Mesendoderm (in vitro differentiated cells): ENCODE measurements at regions not wholly inside any gene's neighbourhood (a gene's known extent, or its start where the extent isn't known, plus 50 kb on each side); places are given as distances from the start of the nearest gene placed in this dataset.
A peak's percentile ranks its signal among the peaks of the same experiment; 100 is the strongest.
"Not testable (repeated sequence)": the region's sequence is repeated elsewhere in the genome, so short reads cannot be mapped to it uniquely, and the experiment has no call there.

Experiments used
- DNase-seq: peaks from one replicate; pipeline ENCODE4 v3.0.0; 2013
- H2AK5ac ChIP-seq: 2 replicates; pipeline ENCODE4 v1.6.1; 2013; ENCODE audit warnings: low read length, inconsistent platforms
- H2BK120ac ChIP-seq: 2 replicates; pipeline ENCODE4 v1.6.1; 2013; ENCODE audit warnings: low read depth, mild to moderate bottlenecking, low read length, moderate library complexity, mixed read lengths
- H2BK15ac ChIP-seq: replicated peaks from 2 replicates; pipeline ENCODE4 v1.6.1; 2013; ENCODE audit warnings: low read depth, mild to moderate bottlenecking, moderate library complexity
- H2BK5ac ChIP-seq: 2 replicates; pipeline ENCODE4 v1.6.1; 2013; ENCODE audit warnings: low read length, inconsistent platforms
- H3K18ac ChIP-seq: 2 replicates; pipeline ENCODE4 v1.6.1; 2013; ENCODE audit warnings: mild to moderate bottlenecking, low read length, mixed read lengths
- H3K23ac ChIP-seq: one replicate; pipeline ENCODE4 v1.6.1; 2013; ENCODE audit warnings: low read length
- H3K27ac ChIP-seq: 2 replicates; pipeline ENCODE4 v1.5.1; 2013; ENCODE audit warnings: low read depth, mild to moderate bottlenecking, inconsistent platforms, low read length, moderate library complexity
- H3K27me3 ChIP-seq: 2 replicates; pipeline ENCODE4 v1.6.1; 2013; ENCODE audit warnings: low read length, control low read depth, mild to moderate bottlenecking, inconsistent platforms; ENCODE audit not compliant: insufficient read depth, poor library complexity
- H3K36me3 ChIP-seq: 2 replicates; pipeline ENCODE4 v1.6.1; 2013; ENCODE audit warnings: low read length, inconsistent platforms; ENCODE audit not compliant: control insufficient read depth, insufficient read depth
- H3K4ac ChIP-seq: one replicate; pipeline ENCODE4 v1.6.1; 2013; ENCODE audit warnings: low read depth, mild to moderate bottlenecking, low read length, moderate library complexity
- H3K4me1 ChIP-seq: 2 replicates; pipeline ENCODE4 v1.6.1; 2013; ENCODE audit warnings: low read depth, low read length, inconsistent platforms; ENCODE audit not compliant: control insufficient read depth
- H3K4me2 ChIP-seq: 2 replicates; pipeline ENCODE4 v1.6.1; 2013; ENCODE audit warnings: low read length
- H3K4me3 ChIP-seq: 2 replicates; pipeline ENCODE4 v1.5.1; 2013; ENCODE audit warnings: mild to moderate bottlenecking, low read length
- H3K56ac ChIP-seq: one replicate; pipeline ENCODE4 v1.6.1; 2013; ENCODE audit warnings: low read length
- H3K79me1 ChIP-seq: 2 replicates; pipeline ENCODE4 v1.6.1; 2013; ENCODE audit warnings: low read length, inconsistent platforms
- H3K79me2 ChIP-seq: 2 replicates; pipeline ENCODE4 v1.6.1; 2013; ENCODE audit warnings: mild to moderate bottlenecking, low read length; ENCODE audit not compliant: control insufficient read depth, insufficient read depth
- H3K9ac ChIP-seq: 2 replicates; pipeline ENCODE4 v1.6.1; 2013; ENCODE audit warnings: low read length, inconsistent platforms
- H4K5ac ChIP-seq: one replicate; pipeline ENCODE4 v1.6.1; 2013; ENCODE audit warnings: low read length
- H4K8ac ChIP-seq: one replicate; pipeline ENCODE4 v1.6.1; 2013; ENCODE audit warnings: low read depth, mild to moderate bottlenecking, control low read depth, low read length, moderate library complexity
- WGBS: extraction: QIAGEN DNeasy Blood & Tissue Kit; methylation state at CpG from one replicate; pipeline ENCODE4 v1.1.7; 2013; ENCODE audit warnings: low lambda C conversion rate, missing lambda C conversion rate; ENCODE audit not compliant: insufficient coverage; ENCODE audit errors: extremely low coverage; 5-methylcytosine and 5-hydroxymethylcytosine counted together

DNA sequence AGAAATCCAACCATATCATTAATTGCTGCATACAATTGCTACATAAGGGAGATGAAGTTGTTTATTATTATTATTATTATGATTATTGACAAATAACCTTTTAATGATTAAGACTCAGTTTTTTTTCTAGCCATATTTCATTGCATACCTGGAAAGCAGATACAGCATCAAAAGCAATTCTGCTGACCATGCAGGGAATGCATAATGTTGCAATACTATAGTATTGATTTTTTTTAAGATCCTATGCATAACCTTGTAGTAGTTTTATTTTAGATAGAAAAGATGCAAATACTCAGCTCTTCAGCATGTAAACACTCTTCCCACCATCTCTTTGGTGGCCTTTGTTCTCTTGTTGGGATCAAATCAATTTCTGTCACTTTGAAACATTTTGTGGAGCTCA lies 300.9 kb upstream of the MAP3K7 start:
- no peak overlapping the region for H2AK5ac ChIP-seq
- H3K79me1 ChIP-seq = no peaks in the 10 kb centered on the region
- no peak overlapping the region for H3K4me3 ChIP-seq
- no peak overlapping the region for H4K5ac ChIP-seq
- no peaks in the 10 kb centered on the region for H3K27me3 ChIP-seq
- no peak for DNase-seq
- peaks cover 5% of the 10 kb centered on the region for H3K4me1 ChIP-seq
- no peak overlapping the region for H2BK120ac ChIP-seq
- H3K9ac ChIP-seq = no peak overlapping the region
- H3K79me2 ChIP-seq = no peaks in the 10 kb centered on the region
- H3K4ac ChIP-seq = no peak overlapping the region
- H2BK5ac ChIP-seq = no peak overlapping the region
- H2BK15ac ChIP-seq = no peak overlapping the region
- no peak overlapping the region for H3K4me2 ChIP-seq
- no peak overlapping the region for H3K27ac ChIP-seq
- H3K18ac ChIP-seq = no peak overlapping the region
- H3K36me3 ChIP-seq = no peaks in the 10 kb centered on the region
- no peak overlapping the region for H3K23ac ChIP-seq
- H3K56ac ChIP-seq = no peak overlapping the region
- no peak overlapping the region for H4K8ac ChIP-seq

DNA sequence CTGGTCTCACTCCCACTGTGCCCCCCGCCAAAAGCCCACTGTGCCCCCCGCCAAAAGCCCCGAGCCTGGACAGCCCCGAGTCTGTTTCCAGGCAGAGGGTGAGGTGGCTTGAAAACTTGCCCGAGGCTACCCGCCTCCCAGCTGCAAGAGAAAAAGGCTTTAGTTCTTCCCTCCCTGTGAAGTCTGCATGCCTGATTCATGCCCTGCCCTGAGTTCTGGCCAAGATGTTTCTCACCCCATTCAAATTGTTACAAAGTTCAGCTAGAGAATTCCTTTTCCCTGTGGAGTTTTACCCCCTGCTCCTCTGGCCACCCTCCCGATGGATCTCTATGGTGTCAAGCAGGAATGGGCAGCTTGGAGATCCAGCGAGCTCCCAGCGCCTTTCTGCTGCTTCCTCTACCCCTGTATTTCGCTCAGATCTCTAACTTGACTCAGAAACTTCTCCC lies 298.8 kb upstream of the MAP3K7 start:
- no peak overlapping the region for H2BK5ac ChIP-seq
- no peak overlapping the region for H2BK120ac ChIP-seq
- no peak overlapping the region for H2AK5ac ChIP-seq
- H3K23ac ChIP-seq = no peak overlapping the region
- H4K5ac ChIP-seq = no peak overlapping the region
- H3K56ac ChIP-seq = no peak overlapping the region
- no CpG with 5 or more reads among the region's 10 CpGs for WGBS
- H3K9ac ChIP-seq = no peak overlapping the region
- H3K36me3 ChIP-seq = no peaks in the 10 kb centered on the region
- DNase-seq = peak; percentile 45
- H3K4me3 ChIP-seq = no peak overlapping the region
- H3K79me1 ChIP-seq = no peaks in the 10 kb centered on the region
- no peak overlapping the region for H2BK15ac ChIP-seq
- H3K4ac ChIP-seq = no peak overlapping the region
- no peak overlapping the region for H3K18ac ChIP-seq
- H3K27me3 ChIP-seq = no peaks in the 10 kb centered on the region
- H3K4me2 ChIP-seq = no peak overlapping the region
- H4K8ac ChIP-seq = no peak overlapping the region
- H3K79me2 ChIP-seq = no peaks in the 10 kb centered on the region
- peak overlapping the region; percentile 36 for H3K27ac ChIP-seq
- H3K4me1 ChIP-seq = no peaks in the 10 kb centered on the region

DNA sequence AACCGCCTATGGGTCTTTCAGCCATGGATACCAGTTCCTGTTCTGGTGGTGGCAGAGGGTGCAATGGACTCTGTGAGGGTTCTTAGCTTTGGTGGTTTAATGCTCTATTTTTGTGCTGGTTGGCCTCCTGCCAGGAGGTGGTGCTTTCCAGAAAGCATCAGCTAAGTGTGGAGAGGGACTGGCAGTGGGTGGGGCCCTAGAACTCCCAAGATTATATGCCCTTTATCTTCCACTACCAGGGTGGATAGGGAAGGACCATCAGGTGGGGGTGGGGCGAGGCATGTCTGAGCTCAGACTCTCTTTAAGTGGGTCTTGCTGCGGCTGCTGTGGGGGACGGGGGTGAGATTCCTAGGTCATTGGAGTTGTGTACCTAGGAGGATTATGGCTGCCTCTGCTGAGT lies 298.3 kb upstream of the MAP3K7 start:
- H3K9ac ChIP-seq, H3K4me2 ChIP-seq, H3K27ac ChIP-seq, H2BK5ac ChIP-seq, H3K36me3 ChIP-seq, H4K5ac ChIP-seq, H2BK15ac ChIP-seq, H3K56ac ChIP-seq, H3K4me3 ChIP-seq, H3K27me3 ChIP-seq, H2AK5ac ChIP-seq, H3K4ac ChIP-seq, H2BK120ac ChIP-seq, H4K8ac ChIP-seq, H3K4me1 ChIP-seq, DNase-seq, H3K79me2 ChIP-seq, H3K23ac ChIP-seq, H3K79me1 ChIP-seq: not testable (repeated sequence)
- WGBS = no CpG with 5 or more reads among the region's 4 CpGs
- peak overlapping the region; percentile 70 for H3K18ac ChIP-seq

DNA sequence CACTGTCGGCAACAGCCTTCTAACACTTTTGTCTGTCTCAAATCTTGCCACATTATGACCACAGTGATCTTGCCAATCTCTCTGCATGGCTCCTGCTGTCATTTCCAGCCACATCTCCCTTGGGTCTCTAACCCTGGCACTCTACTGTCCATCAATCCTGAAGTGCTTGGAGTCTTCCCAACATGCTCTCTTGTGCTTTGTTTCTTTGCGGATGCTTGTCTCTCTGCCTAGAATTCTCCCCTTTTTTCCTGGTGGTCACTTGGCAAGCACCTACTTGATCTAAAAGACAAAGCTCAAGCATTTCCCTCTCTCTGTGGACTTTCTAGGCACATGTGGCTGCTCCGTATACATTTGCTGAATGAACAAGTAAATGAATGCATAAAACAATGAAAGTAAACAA lies 290.7 kb upstream of the MAP3K7 start:
- H3K23ac ChIP-seq = no peak overlapping the region
- no peak overlapping the region for H3K18ac ChIP-seq
- H4K8ac ChIP-seq = no peak overlapping the region
- no peak overlapping the region for H3K4me3 ChIP-seq
- no CpG with 5 or more reads among the region's 3 CpGs for WGBS
- H4K5ac ChIP-seq = no peak overlapping the region
- no peak overlapping the region for H2BK5ac ChIP-seq
- H2BK120ac ChIP-seq = no peak overlapping the region
- H3K56ac ChIP-seq = no peak overlapping the region
- H2AK5ac ChIP-seq = no peak overlapping the region
- no peak overlapping the region for H3K4me2 ChIP-seq
- H3K27me3 ChIP-seq = no peaks in the 10 kb centered on the region
- H3K79me1 ChIP-seq = no peaks in the 10 kb centered on the region
- no peaks in the 10 kb centered on the region for H3K36me3 ChIP-seq
- H3K4ac ChIP-seq = no peak overlapping the region
- H3K27ac ChIP-seq = no peak overlapping the region
- no peaks in the 10 kb centered on the region for H3K79me2 ChIP-seq
- no peaks in the 10 kb centered on the region for H3K4me1 ChIP-seq
- DNase-seq = no peak
- H2BK15ac ChIP-seq = no peak overlapping the region
- H3K9ac ChIP-seq = no peak overlapping the region

DNA sequence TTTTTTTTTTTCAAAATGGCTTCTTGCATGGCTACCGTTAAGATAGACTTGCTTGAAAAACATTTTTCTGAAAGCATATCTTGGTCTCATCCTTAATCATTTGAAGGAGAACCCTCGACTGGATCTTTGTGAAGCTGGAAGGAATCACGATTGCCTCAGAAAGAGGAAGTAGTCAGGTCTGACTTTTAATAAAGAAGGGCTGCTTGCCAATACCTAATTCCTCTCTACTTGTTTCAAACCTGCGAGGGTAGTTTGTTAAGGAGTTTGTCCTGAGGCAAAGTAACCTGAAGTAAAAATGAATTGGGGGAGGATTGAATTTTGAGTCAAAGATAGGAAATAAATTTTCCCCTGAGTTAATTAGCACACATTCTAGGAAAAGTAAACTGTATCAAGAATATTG lies 288.1 kb upstream of the MAP3K7 start:
- Histone ChIP-seq H3K4me2 (no peak overlapping the region), H3K4ac (no peak overlapping the region), H3K36me3 (no peaks in the 10 kb centered on the region), H2BK5ac (no peak overlapping the region), H2BK120ac (no peak overlapping the region), H4K5ac (no peak overlapping the region), H3K27me3 (no peaks in the 10 kb centered on the region), H3K9ac (no peak overlapping the region), H3K79me2 (no peaks in the 10 kb centered on the region), H3K79me1 (no peaks in the 10 kb centered on the region), H3K27ac (no peak overlapping the region), H3K4me1 (no peaks in the 10 kb centered on the region), H3K23ac (no peak overlapping the region), H2BK15ac (no peak overlapping the region), H4K8ac (no peak overlapping the region), H2AK5ac (no peak overlapping the region), H3K18ac (no peak overlapping the region), H3K56ac (no peak overlapping the region), H3K4me3 (no peak overlapping the region)
- no peak for DNase-seq
- no CpG with 5 or more reads among the region's 4 CpGs for WGBS

DNA sequence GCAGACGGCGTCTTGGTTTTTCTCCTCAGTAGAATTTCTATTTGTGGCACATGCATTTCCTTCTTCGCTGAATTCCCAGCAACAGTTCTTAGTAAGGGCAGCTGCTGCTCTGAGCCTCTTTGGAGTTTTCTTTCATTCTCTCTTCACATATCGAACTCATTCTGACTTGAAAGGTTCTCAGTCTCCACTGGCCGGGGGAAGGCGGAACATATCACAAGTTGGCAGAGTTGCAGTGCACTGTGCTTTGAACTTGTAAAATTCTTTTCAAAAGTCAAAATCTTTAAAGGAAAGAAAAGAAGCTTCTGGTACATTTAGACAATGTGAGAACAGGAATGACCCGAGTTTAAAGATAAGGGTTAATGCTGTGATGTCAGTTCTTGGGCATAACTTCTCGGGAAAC lies 286.1 kb upstream of the MAP3K7 start:
- Histone ChIP-seq H3K27ac (no peak overlapping the region), H2BK5ac (no peak overlapping the region), H4K8ac (no peak overlapping the region), H3K4me2 (no peak overlapping the region), H3K9ac (no peak overlapping the region), H3K36me3 (no peaks in the 10 kb centered on the region), H3K4me1 (no peaks in the 10 kb centered on the region), H3K18ac (no peak overlapping the region), H3K79me2 (no peaks in the 10 kb centered on the region), H3K27me3 (no peaks in the 10 kb centered on the region), H3K79me1 (no peaks in the 10 kb centered on the region), H2AK5ac (no peak overlapping the region), H4K5ac (no peak overlapping the region), H2BK120ac (no peak overlapping the region), H3K56ac (no peak overlapping the region), H3K23ac (no peak overlapping the region), H3K4ac (no peak overlapping the region), H2BK15ac (no peak overlapping the region), H3K4me3 (no peak overlapping the region)
- DNase-seq = no peak
- WGBS = no CpG with 5 or more reads among the region's 8 CpGs
